A673 (cell line): ENCODE measurements at regions not wholly inside any gene's neighbourhood (a gene's known extent, or its start where the extent isn't known, plus 50 kb on each side); places are given as distances from the start of the nearest gene placed in this dataset.

Source experiments
- EZH2 ChIP-seq: fragments of 200-600 bp; sonication (generic); IDR thresholded peaks from 2 replicates; pipeline ENCODE4 v1.6.1; 2017; ENCODE audit warnings: borderline replicate concordance, low read depth, mild to moderate bottlenecking, mixed read lengths, antibody characterized with exemption, low read length; ENCODE audit not compliant: poor library complexity, severe bottlenecking
- TF ChIP-seq, protein P1 (sequence below): fragments of 300-800, 200-600 bp; sonication (generic); conservative IDR thresholded peaks from 2 replicates; pipeline ENCODE4 v1.5.1; 2017; ENCODE audit warnings: low read depth, mild to moderate bottlenecking, antibody characterized with exemption, low read length, moderate library complexity, mixed read lengths

DNA sequence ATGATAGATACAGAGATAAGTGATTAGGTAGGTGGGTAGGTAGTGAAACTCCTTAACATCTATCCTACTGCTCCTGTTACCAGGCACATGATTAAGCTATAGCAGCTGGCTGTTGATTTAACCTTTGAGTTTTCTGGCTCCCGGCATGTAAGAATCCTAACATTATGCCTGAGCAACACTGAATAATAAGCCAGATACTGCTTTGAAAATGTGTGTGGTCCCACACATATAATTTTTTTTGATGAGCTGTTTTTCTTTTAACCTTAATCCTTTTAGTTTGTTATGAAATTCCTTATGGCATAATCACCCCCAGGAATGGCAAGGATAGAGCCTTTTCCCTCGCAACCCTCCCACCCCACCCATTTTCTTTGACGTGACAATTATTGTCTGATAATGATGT lies 104.2 kb upstream of the NEUROD1 start:
- TF ChIP-seq, protein P1, sequence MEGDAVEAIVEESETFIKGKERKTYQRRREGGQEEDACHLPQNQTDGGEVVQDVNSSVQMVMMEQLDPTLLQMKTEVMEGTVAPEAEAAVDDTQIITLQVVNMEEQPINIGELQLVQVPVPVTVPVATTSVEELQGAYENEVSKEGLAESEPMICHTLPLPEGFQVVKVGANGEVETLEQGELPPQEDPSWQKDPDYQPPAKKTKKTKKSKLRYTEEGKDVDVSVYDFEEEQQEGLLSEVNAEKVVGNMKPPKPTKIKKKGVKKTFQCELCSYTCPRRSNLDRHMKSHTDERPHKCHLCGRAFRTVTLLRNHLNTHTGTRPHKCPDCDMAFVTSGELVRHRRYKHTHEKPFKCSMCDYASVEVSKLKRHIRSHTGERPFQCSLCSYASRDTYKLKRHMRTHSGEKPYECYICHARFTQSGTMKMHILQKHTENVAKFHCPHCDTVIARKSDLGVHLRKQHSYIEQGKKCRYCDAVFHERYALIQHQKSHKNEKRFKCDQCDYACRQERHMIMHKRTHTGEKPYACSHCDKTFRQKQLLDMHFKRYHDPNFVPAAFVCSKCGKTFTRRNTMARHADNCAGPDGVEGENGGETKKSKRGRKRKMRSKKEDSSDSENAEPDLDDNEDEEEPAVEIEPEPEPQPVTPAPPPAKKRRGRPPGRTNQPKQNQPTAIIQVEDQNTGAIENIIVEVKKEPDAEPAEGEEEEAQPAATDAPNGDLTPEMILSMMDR = no peak
- no peak for TF ChIP-seq EZH2
